Body of pancreas (tissue), 4 donors: ENCODE measurements at regions not wholly inside any gene's neighbourhood (a gene's known extent, or its start where the extent isn't known, plus 50 kb on each side); places are given as distances from the start of the nearest gene placed in this dataset.

Source experiments
- POLR2A ChIP-seq, 3 donors: fragments of 450-650 bp; IDR thresholded peaks; one replicate each; pipeline ENCODE4 v1.6.1; 2016; ENCODE audit warnings: antibody characterized with exemption in 3 of 3, mild to moderate bottlenecking in 2 of 3
- TF ChIP-seq, protein P1 (sequence below), 7 experiments: fragments of 450-650 bp in 4 of 7; fragments of 200-600 bp in 3 of 7; sonication (generic) in 3 of 7; IDR thresholded peaks; one replicate each; pipeline ENCODE4 v1.5.1; 2016 to 2019; ENCODE audit warnings: antibody characterized with exemption in 7 of 7

DNA sequence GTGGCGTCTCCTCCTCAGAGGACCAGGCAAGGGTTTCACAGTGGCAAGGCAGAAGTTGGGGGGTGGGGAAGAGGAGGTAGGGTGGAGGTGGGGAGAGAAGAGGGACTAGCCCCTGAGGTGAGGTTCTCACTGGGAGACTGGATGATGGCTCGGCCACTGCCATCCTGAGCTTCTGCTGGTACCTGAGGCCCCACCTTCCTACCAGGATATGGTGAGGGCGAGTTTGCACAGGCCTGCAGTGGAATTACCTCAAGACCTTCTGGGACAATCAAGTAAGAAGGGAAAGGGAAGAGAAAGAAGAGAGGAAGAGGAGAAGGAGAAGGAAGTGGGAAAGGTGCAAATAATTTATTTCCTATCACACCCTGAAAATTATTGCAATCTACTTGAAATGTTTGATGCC is 111.8 kb upstream of the GDF10 start:
- no peak for TF ChIP-seq POLR2A (IDR thresholded peaks at IDR 0.05)
- TF ChIP-seq, protein P1, sequence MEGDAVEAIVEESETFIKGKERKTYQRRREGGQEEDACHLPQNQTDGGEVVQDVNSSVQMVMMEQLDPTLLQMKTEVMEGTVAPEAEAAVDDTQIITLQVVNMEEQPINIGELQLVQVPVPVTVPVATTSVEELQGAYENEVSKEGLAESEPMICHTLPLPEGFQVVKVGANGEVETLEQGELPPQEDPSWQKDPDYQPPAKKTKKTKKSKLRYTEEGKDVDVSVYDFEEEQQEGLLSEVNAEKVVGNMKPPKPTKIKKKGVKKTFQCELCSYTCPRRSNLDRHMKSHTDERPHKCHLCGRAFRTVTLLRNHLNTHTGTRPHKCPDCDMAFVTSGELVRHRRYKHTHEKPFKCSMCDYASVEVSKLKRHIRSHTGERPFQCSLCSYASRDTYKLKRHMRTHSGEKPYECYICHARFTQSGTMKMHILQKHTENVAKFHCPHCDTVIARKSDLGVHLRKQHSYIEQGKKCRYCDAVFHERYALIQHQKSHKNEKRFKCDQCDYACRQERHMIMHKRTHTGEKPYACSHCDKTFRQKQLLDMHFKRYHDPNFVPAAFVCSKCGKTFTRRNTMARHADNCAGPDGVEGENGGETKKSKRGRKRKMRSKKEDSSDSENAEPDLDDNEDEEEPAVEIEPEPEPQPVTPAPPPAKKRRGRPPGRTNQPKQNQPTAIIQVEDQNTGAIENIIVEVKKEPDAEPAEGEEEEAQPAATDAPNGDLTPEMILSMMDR (IDR thresholded peaks at IDR 0.05) = no peak
